NB4 (cell line): ENCODE measurements at regions not wholly inside any gene's neighbourhood (a gene's known extent, or its start where the extent isn't known, plus 50 kb on each side); places are given as distances from the start of the nearest gene placed in this dataset.

Experiments
- CTCF ChIP-seq: IDR thresholded peaks from one replicate; pipeline ENCODE4 v1.5.1; 2012; ENCODE audit warnings: low read depth, low read length
- POLR2A ChIP-seq: IDR thresholded peaks from 2 replicates; pipeline ENCODE4 v1.6.1; 2011; ENCODE audit warnings: mild to moderate bottlenecking; ENCODE audit not compliant: insufficient read length; ENCODE audit errors: extremely low read depth
- TF ChIP-seq, protein P1 (sequence below): IDR thresholded peaks from 2 replicates; pipeline ENCODE4 v1.6.1; 2011; ENCODE audit warnings: low read depth, low read length

- TF ChIP-seq CTCF (no peak), POLR2A (no peak)
- TF ChIP-seq, protein P1, sequence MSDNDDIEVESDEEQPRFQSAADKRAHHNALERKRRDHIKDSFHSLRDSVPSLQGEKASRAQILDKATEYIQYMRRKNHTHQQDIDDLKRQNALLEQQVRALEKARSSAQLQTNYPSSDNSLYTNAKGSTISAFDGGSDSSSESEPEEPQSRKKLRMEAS = no peak
Measured at GRCh38 chr2:228866781-228867180, 404.3 kb downstream of the PID1 start.
